Choroid plexus epithelial cell (primary cell): ENCODE measurements at regions not wholly inside any gene's neighbourhood (a gene's known extent, or its start where the extent isn't known, plus 50 kb on each side); places are given as distances from the start of the nearest gene placed in this dataset.

Source experiments
- DNase-seq: peaks from one replicate; pipeline ENCODE4 v3.0.0-alpha.2; 2010; ENCODE audit warnings: low read depth
- H3K4me3 ChIP-seq: 2 replicates; pipeline ENCODE4 v1.5.1; 2011; ENCODE audit warnings: low read depth, mild to moderate bottlenecking, control low read depth, low read length, moderate library complexity
- CTCF ChIP-seq: conservative IDR thresholded peaks from 2 replicates; pipeline ENCODE4 v1.5.1; 2011; ENCODE audit warnings: low read depth, mild to moderate bottlenecking, control low read depth, inconsistent platforms, low read length, moderate library complexity

GRCh38 chr7:1383398-1384112, 75.7 kb downstream of the MICALL2 start:
- no peak overlapping the region for H3K4me3 ChIP-seq
- no peak for DNase-seq
- no peak for TF ChIP-seq CTCF

- no peak overlapping the region for H3K4me3 ChIP-seq
- no peak for DNase-seq
- TF ChIP-seq CTCF: no peak
Measured at GRCh38 chr7:1384113-1384415, 75.2 kb downstream of the MICALL2 start.
